Lung (tissue), 11 donors: ENCODE measurements at regions not wholly inside any gene's neighbourhood (a gene's known extent, or its start where the extent isn't known, plus 50 kb on each side); places are given as distances from the start of the nearest gene placed in this dataset.

Source experiments
- ATAC-seq: fragments of 200-7000 bp; cut with Tn5 transposase; one replicate; pipeline ENCODE4 v1.9.1; 2020; ENCODE audit warnings: moderate number of reproducible peaks; ENCODE audit not compliant: insufficient read depth, low FRiP score
- DNase-seq, 3 donors: peaks; one replicate each; pipeline ENCODE4 v3.0.0-alpha.2; 2013 to 2017
- H3K27ac ChIP-seq, 2 donors: one replicate each; pipeline ENCODE4 v1.5.1; 2013; ENCODE audit warnings: mild to moderate bottlenecking in 2 of 2, moderate library complexity in 2 of 2, control low read depth in 1 of 2, inconsistent platforms in 1 of 2, low read depth in 1 of 2, low read length in 1 of 2
- H3K27me3 ChIP-seq, 3 donors: one replicate each; pipeline ENCODE4 v1.5.1; 2013; ENCODE audit warnings: low read length in 2 of 3; ENCODE audit not compliant: control insufficient read depth in 3 of 3, insufficient read depth in 3 of 3
- H3K36me3 ChIP-seq, 4 donors: one replicate each; pipeline ENCODE4 v1.5.1; 2013; ENCODE audit warnings: low read length in 4 of 4, mild to moderate bottlenecking in 1 of 4, moderate library complexity in 1 of 4; ENCODE audit not compliant: control insufficient read depth in 4 of 4, insufficient read depth in 4 of 4
- H3K4me1 ChIP-seq, 5 donors: one replicate each; pipeline ENCODE4 v1.5.1; 2013; ENCODE audit warnings: low read length in 5 of 5, mild to moderate bottlenecking in 2 of 5, moderate library complexity in 1 of 5; ENCODE audit not compliant: control insufficient read depth in 5 of 5, insufficient read depth in 5 of 5
- H3K4me3 ChIP-seq: one replicate; pipeline ENCODE4 v1.5.1; 2013; ENCODE audit warnings: mild to moderate bottlenecking, control low read depth, moderate library complexity
- H3K9ac ChIP-seq, 2 donors: one replicate each; pipeline ENCODE4 v1.5.1; 2013; ENCODE audit warnings: low read length in 2 of 2, control low read depth in 1 of 2; ENCODE audit not compliant: insufficient read depth in 1 of 2
- H3K9me3 ChIP-seq, 4 donors: one replicate each; pipeline ENCODE4 v1.5.1; 2013; ENCODE audit warnings: low read length in 3 of 4, mild to moderate bottlenecking in 1 of 4, moderate library complexity in 1 of 4; ENCODE audit not compliant: control insufficient read depth in 4 of 4, insufficient read depth in 3 of 4
- WGBS, 2 donors: extraction: QIAGEN DNeasy Blood & Tissue Kit; methylation state at CpG; one replicate each; pipeline ENCODE4 v1.1.7; 2013; 5-methylcytosine and 5-hydroxymethylcytosine counted together
- TF ChIP-seq, protein P1 (sequence below): IDR thresholded peaks from 2 replicates; pipeline ENCODE4 v1.5.1; 2012; ENCODE audit warnings: mild to moderate bottlenecking; ENCODE audit errors: control extremely low read depth, extremely low read depth
- donor health status: control.
- donor health status: control.
- donor health status: Bipolar disorder and iron deficiency.
- donor health status: healthy.
- donor health status: DM: yes; HTN: yes; CAD: no.

DNA sequence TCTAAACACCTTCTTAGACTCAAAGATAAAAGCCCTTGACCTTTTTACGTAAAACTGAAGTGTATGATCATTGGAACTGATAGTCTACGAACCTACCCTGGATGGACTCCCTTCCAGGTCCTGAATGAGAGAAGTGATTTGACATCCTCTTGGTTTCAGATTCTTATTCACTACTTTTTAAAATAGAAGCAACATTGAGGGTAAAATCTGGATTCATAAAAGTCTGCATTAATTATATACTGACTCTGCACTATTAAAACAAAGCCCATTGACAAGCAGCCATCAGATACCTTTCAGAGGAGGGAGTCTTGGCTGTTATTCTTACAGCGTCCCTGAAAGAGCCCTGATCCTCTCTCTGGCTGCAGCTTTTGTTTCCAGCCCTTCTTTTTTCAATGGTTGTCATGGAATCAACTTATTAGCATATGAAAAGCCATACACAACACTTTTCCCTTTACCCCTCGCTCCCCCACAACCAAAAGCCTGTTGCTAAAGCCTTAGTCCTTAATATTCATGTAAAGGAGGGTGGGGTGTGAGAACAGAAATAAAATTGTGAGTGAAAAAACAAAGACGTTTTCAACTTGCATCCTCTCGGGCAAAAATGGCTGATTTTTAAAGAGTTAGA, 270.0 kb upstream of the MARCKS start:
- Histone ChIP-seq H3K36me3 (no peaks in the 10 kb centered on the region), H3K4me1 (peaks cover 0 to 18% (median 0%) of the 10 kb centered on the region in 5 donors), H3K9me3 (no peaks in the 10 kb centered on the region), H3K9ac (no peak overlapping the region), H3K27ac (no peak overlapping the region), H3K4me3 (no peak overlapping the region), H3K27me3 (no peaks in the 10 kb centered on the region)
- 80 to 91% methylated on average over 6 of the region's 6 CpGs for WGBS, 2 donors
- ATAC-seq (no peak), DNase-seq (peak in 1 of 3 donors; percentile 38)
- TF ChIP-seq, protein P1, sequence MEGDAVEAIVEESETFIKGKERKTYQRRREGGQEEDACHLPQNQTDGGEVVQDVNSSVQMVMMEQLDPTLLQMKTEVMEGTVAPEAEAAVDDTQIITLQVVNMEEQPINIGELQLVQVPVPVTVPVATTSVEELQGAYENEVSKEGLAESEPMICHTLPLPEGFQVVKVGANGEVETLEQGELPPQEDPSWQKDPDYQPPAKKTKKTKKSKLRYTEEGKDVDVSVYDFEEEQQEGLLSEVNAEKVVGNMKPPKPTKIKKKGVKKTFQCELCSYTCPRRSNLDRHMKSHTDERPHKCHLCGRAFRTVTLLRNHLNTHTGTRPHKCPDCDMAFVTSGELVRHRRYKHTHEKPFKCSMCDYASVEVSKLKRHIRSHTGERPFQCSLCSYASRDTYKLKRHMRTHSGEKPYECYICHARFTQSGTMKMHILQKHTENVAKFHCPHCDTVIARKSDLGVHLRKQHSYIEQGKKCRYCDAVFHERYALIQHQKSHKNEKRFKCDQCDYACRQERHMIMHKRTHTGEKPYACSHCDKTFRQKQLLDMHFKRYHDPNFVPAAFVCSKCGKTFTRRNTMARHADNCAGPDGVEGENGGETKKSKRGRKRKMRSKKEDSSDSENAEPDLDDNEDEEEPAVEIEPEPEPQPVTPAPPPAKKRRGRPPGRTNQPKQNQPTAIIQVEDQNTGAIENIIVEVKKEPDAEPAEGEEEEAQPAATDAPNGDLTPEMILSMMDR = no peak

DNA sequence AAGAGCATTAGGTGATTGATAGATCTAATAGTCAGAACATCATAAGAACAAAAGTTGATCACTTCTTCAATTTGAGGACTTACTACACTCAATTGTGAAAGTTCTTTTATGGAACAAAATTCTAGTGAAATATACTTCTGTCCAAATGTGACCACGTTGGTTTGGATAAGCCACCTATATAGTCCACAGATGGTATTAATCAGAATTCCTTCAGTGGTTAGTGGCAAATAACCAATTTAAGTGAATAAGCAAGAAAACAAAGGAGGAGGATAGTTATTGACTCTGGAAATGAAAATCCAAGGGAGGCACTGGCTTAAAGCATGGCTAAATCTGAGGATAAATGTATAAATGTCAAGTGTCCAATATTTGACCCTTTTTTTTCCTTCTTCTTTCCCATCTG, 268.5 kb upstream of the MARCKS start:
- TF ChIP-seq, protein P1 = no peak
- no peaks in the 10 kb centered on the region for H3K27me3 ChIP-seq
- ATAC-seq = no peak
- no peak overlapping the region for H3K9ac ChIP-seq
- no peaks in the 10 kb centered on the region for H3K36me3 ChIP-seq
- H3K27ac ChIP-seq = no peak overlapping the region
- peaks cover 0 to 22% (median 6%) of the 10 kb centered on the region in 5 donors for H3K4me1 ChIP-seq
- H3K9me3 ChIP-seq = no peaks in the 10 kb centered on the region
- no peak for DNase-seq
- no peak overlapping the region for H3K4me3 ChIP-seq
- WGBS, 2 donors = 48 to 80% methylated on average over 1 of the region's 1 CpG

DNA sequence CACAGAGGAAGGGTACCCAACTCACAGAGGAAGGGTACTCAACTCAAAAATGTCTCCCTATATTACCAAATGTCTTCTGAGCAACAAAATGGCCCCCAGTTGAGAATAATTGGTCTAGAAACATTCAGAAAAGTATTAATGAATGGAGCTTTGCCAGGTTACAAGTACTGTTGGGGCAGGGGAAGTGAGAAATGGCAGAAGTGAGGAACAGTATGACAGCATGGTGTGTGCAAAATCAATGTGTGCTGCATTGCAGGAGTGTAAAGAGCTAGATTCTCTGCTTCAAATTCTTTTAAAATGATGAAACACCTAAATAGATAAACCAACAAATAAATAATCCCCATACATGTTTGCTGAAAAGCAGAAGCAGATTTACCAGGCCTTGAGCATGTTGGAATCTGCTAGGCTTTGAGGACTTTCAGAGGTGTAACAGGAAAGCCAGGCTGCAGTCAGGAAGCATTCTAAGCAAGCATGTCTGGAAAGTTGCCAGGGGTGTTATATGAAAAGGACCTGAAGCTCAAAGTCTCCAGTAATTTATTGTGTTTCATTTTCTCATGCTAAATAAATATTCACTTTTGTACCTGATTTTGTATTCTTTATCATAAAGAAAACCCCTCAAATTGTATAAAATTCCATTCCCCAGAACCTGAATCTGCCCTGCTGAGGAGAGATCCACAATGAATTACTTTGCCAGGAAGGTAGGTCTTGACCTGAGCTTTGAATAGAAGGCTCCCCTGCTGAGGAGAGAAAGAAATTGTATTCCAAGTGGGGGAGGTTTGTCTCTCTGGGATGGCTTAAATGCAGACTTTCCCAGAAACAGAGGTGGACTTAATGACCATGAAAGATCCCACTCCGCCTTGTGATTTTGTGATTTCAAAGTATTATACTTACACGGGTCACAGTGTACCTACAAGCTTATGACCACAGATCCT, 265.0 kb upstream of the MARCKS start:
- 83 to 94% methylated on average over 2 of the region's 2 CpGs for WGBS, 2 donors
- H3K27me3 ChIP-seq = no peaks in the 10 kb centered on the region
- H3K36me3 ChIP-seq = no peaks in the 10 kb centered on the region
- no peak overlapping the region for H3K27ac ChIP-seq
- DNase-seq (peak in 2 of 3 donors; percentile 66 to 85), ATAC-seq (no peak)
- TF ChIP-seq, protein P1 = no peak
- no peaks in the 10 kb centered on the region for H3K9me3 ChIP-seq
- no peak overlapping the region for H3K4me3 ChIP-seq
- no peak overlapping the region for H3K9ac ChIP-seq
- peaks cover 0 to 33% (median 15%) of the 10 kb centered on the region in 5 donors for H3K4me1 ChIP-seq
